ENCODE measurements at regions not wholly inside any gene's neighbourhood (a gene's known extent, or its start where the extent isn't known, plus 50 kb on each side); places are given as distances from the start of the nearest gene placed in this dataset.

GRCh38 chr1:172758259-172758658, 99.4 kb downstream of the FASLG start:
- H3K4me3 Mint-ChIP-seq = no peak overlapping the region
- H3K27me3 Mint-ChIP-seq = peaks cover 0 to 1% (median 0%) of the 10 kb centered on the region in 5 donors
- DNase-seq (no peak), ATAC-seq (no peak)
- peaks cover 15 to 65% (median 36%) of the 10 kb centered on the region in 4 donors for H3K4me1 Mint-ChIP-seq
- peak overlapping the region in 1 of 10 donors; percentile 2 for H3K27ac Mint-ChIP-seq
- POLR2A ChIA-PET = interaction anchor here (0.6 kb wide), 1 partner anchor 21 kb away, joined by 4 read pairs; no protein-coding TSS in a partner anchor
- no peaks in the 10 kb centered on the region for H3K36me3 Mint-ChIP-seq
- H3K9me3 Mint-ChIP-seq = peaks cover 0 to 10% (median 0%) of the 10 kb centered on the region in 9 donors

- POLR2A ChIA-PET = no interaction called here
- DNase-seq (no peak), ATAC-seq (no peak)
- Mint-ChIP-seq H3K9me3 (peaks cover 0 to 10% (median 0%) of the 10 kb centered on the region in 9 donors), H3K4me3 (no peak overlapping the region), H3K27me3 (peaks cover 0 to 1% (median 0%) of the 10 kb centered on the region in 5 donors), H3K27ac (peak overlapping the region in 3 of 10 donors; percentile 5 to 53 (median 15)), H3K36me3 (peaks cover 0 to 2% (median 0%) of the 10 kb centered on the region in 3 donors), H3K4me1 (peaks cover 28 to 68% (median 41%) of the 10 kb centered on the region in 4 donors)
These were observed 101.2 kb downstream of the FASLG start for GRCh38 chr1:172760121-172760520.

GRCh38 chr1:172761581-172762486, 102.9 kb downstream of the FASLG start:
- Mint-ChIP-seq H3K9me3 (peaks cover 0 to 10% (median 0%) of the 10 kb centered on the region in 9 donors), H3K27me3 (peaks cover 0 to 1% (median 0%) of the 10 kb centered on the region in 5 donors), H3K27ac (peak overlapping the region in 1 of 10 donors; percentile 51), H3K4me1 (peaks cover 25 to 65% (median 45%) of the 10 kb centered on the region in 4 donors), H3K4me3 (no peak overlapping the region), H3K36me3 (peaks cover 0 to 3% (median 0%) of the 10 kb centered on the region in 3 donors)
- POLR2A ChIA-PET = no interaction called here
- ATAC-seq (no peak), DNase-seq (no peak)

GRCh38 chr1:172763057-172763456, 104.2 kb downstream of the FASLG start:
- peaks cover 0 to 3% (median 0%) of the 10 kb centered on the region in 3 donors for H3K36me3 Mint-ChIP-seq
- peaks cover 0 to 1% (median 0%) of the 10 kb centered on the region in 5 donors for H3K27me3 Mint-ChIP-seq
- peak overlapping the region in 4 of 10 donors; percentile 78 to 91 (median 86) for H3K27ac Mint-ChIP-seq
- H3K4me1 Mint-ChIP-seq = peaks cover 24 to 55% (median 44%) of the 10 kb centered on the region in 4 donors
- POLR2A ChIA-PET = interaction anchor here (0.9 kb wide), 1 partner anchor 132 kb away, joined by 3 read pairs; no protein-coding TSS in a partner anchor
- no peak for DNase-seq
- ATAC-seq = no peak
- peaks cover 0 to 10% (median 0%) of the 10 kb centered on the region in 9 donors for H3K9me3 Mint-ChIP-seq
- peak overlapping the region in 2 of 10 donors; percentile 10 to 73 for H3K4me3 Mint-ChIP-seq

- POLR2A ChIA-PET = no interaction called here
These were observed 105.5 kb downstream of the FASLG start for GRCh38 chr1:172764378-172764777.

GRCh38 chr1:172766462-172766861, 107.6 kb downstream of the FASLG start:
- H3K36me3 Mint-ChIP-seq = peaks cover 0 to 3% (median 0%) of the 10 kb centered on the region in 3 donors
- DNase-seq (no peak), ATAC-seq (no peak)
- POLR2A ChIA-PET = no interaction called here
- peaks cover 23 to 49% (median 43%) of the 10 kb centered on the region in 4 donors for H3K4me1 Mint-ChIP-seq
- H3K4me3 Mint-ChIP-seq = no peak overlapping the region
- H3K27me3 Mint-ChIP-seq = no peaks in the 10 kb centered on the region
- H3K27ac Mint-ChIP-seq = peak overlapping the region in 1 of 10 donors; percentile 61
- peaks cover 0 to 3% (median 0%) of the 10 kb centered on the region in 9 donors for H3K9me3 Mint-ChIP-seq

More at GRCh38 chr1:172764378-172764777, 105.5 kb downstream of the FASLG start:
- Mint-ChIP-seq H3K4me1 (peaks cover 22 to 52% (median 43%) of the 10 kb centered on the region in 4 donors), H3K36me3 (peaks cover 0 to 3% (median 0%) of the 10 kb centered on the region in 3 donors), H3K27me3 (peaks cover 0 to 1% (median 0%) of the 10 kb centered on the region in 5 donors), H3K27ac (peak overlapping the region; percentile 76 to 96 (median 88)), H3K9me3 (peaks cover 0 to 10% (median 0%) of the 10 kb centered on the region in 9 donors), H3K4me3 (peak overlapping the region in 9 of 10 donors; percentile 45 to 77 (median 61))
- ATAC-seq = peak; percentile 95 to 98
- DNase-seq = peak; percentile 43 to 87 (median 71)

- DNase-seq (no peak), ATAC-seq (no peak)
- Mint-ChIP-seq H3K27me3 (no peaks in the 10 kb centered on the region), H3K36me3 (peaks cover 0 to 2% (median 0%) of the 10 kb centered on the region in 3 donors), H3K4me1 (peaks cover 6 to 19% (median 16%) of the 10 kb centered on the region in 4 donors), H3K27ac (peak overlapping the region in 1 of 10 donors; percentile 23), H3K9me3 (no peaks in the 10 kb centered on the region), H3K4me3 (no peak overlapping the region)
- POLR2A ChIA-PET = no interaction called here
These were observed 111.2 kb downstream of the FASLG start for GRCh38 chr1:172770071-172770470.

- H3K27me3 Mint-ChIP-seq = no peaks in the 10 kb centered on the region
- DNase-seq (no peak), ATAC-seq (no peak)
- H3K4me3 Mint-ChIP-seq = no peak overlapping the region
- no peaks in the 10 kb centered on the region for H3K36me3 Mint-ChIP-seq
- POLR2A ChIA-PET = no interaction called here
- no peak overlapping the region for H3K27ac Mint-ChIP-seq
- no peaks in the 10 kb centered on the region for H3K9me3 Mint-ChIP-seq
- H3K4me1 Mint-ChIP-seq = peaks cover 4 to 14% (median 11%) of the 10 kb centered on the region in 4 donors
These were observed 115.7 kb downstream of the FASLG start for GRCh38 chr1:172774561-172774960.

GRCh38 chr1:172775606-172776005, 116.7 kb downstream of the FASLG start:
- no peak for DNase-seq
- no peak overlapping the region for H3K4me3 Mint-ChIP-seq
- no peak for ATAC-seq
- no peaks in the 10 kb centered on the region for H3K9me3 Mint-ChIP-seq
- POLR2A ChIA-PET = no interaction called here
- H3K4me1 Mint-ChIP-seq = peaks cover 0 to 14% (median 8%) of the 10 kb centered on the region in 4 donors
- no peaks in the 10 kb centered on the region for H3K27me3 Mint-ChIP-seq
- no peak overlapping the region for H3K27ac Mint-ChIP-seq
- no peaks in the 10 kb centered on the region for H3K36me3 Mint-ChIP-seq

GRCh38 chr1:172776071-172776470, 117.2 kb downstream of the FASLG start:
- H3K4me3 Mint-ChIP-seq = no peak overlapping the region
- POLR2A ChIA-PET = no interaction called here
- H3K9me3 Mint-ChIP-seq = no peaks in the 10 kb centered on the region
- H3K27ac Mint-ChIP-seq = no peak overlapping the region
- H3K4me1 Mint-ChIP-seq = peaks cover 0 to 17% (median 8%) of the 10 kb centered on the region in 4 donors
- ATAC-seq (no peak), DNase-seq (no peak)
- no peaks in the 10 kb centered on the region for H3K27me3 Mint-ChIP-seq
- H3K36me3 Mint-ChIP-seq = no peaks in the 10 kb centered on the region

GRCh38 chr1:172777767-172778166, 118.9 kb downstream of the FASLG start:
- Mint-ChIP-seq H3K27ac (no peak overlapping the region), H3K36me3 (no peaks in the 10 kb centered on the region), H3K27me3 (no peaks in the 10 kb centered on the region), H3K9me3 (peaks cover 0 to 2% (median 0%) of the 10 kb centered on the region in 9 donors), H3K4me3 (no peak overlapping the region), H3K4me1 (peaks cover 0 to 30% (median 10%) of the 10 kb centered on the region in 4 donors)
- ATAC-seq = no peak
- no peak for DNase-seq
- POLR2A ChIA-PET = no interaction called here

GRCh38 chr1:172778456-172779455, 119.9 kb downstream of the FASLG start:
- POLR2A ChIA-PET = interaction anchor here (0.6 to 0.9 kb wide), 3 partner anchors 21 to 41 kb away, joined by 3 to 4 read pairs (median 3); no protein-coding TSS in a partner anchor
- no peaks in the 10 kb centered on the region for H3K27me3 Mint-ChIP-seq
- peaks cover 0 to 10% (median 1%) of the 10 kb centered on the region in 9 donors for H3K9me3 Mint-ChIP-seq
- H3K4me3 Mint-ChIP-seq = peak overlapping the region in 7 of 10 donors; percentile 16 to 67 (median 30)
- DNase-seq (peak in 3 of 10 donors; percentile 10 to 21 (median 16)), ATAC-seq (peak; percentile 50 to 77)
- peaks cover 0 to 30% (median 11%) of the 10 kb centered on the region in 4 donors for H3K4me1 Mint-ChIP-seq
- H3K36me3 Mint-ChIP-seq = peaks cover 0 to 4% (median 0%) of the 10 kb centered on the region in 3 donors
- peak overlapping the region in 5 of 10 donors; percentile 15 to 77 (median 35) for H3K27ac Mint-ChIP-seq
